GM12878 (cell line): ENCODE measurements at regions not wholly inside any gene's neighbourhood (a gene's known extent, or its start where the extent isn't known, plus 50 kb on each side); places are given as distances from the start of the nearest gene placed in this dataset.

ENCODE experiments used
- CTCF ChIP-seq, 3 experiments: IDR thresholded peaks in 2 of 3; conservative IDR thresholded peaks in 1 of 3; 2 replicates each; pipeline ENCODE4 v1.5.1; 2011; ENCODE audit warnings: low read depth in 3 of 3, low read length in 3 of 3, mild to moderate bottlenecking in 3 of 3, control low read depth in 2 of 3, moderate library complexity in 2 of 3, inconsistent platforms in 1 of 3, mixed read lengths in 1 of 3; ENCODE audit not compliant: control insufficient read depth in 2 of 3, insufficient read depth in 1 of 3; ENCODE audit errors: extremely low read depth in 1 of 3
- POLR2AphosphoS5 ChIP-seq: IDR thresholded peaks from 2 replicates; pipeline ENCODE4 v1.6.1; 2011; ENCODE audit warnings: mild to moderate bottlenecking, low read length, inconsistent platforms
- RCOR1 ChIP-seq: conservative IDR thresholded peaks from 2 replicates; pipeline ENCODE4 v1.6.1; 2012; ENCODE audit warnings: low read depth, low read length, improper control_type of control experiment
- SMAD1 ChIP-seq: fragments of 450-650 bp; IDR thresholded peaks from 2 replicates; pipeline ENCODE4 v1.6.1; 2018; ENCODE audit warnings: mild to moderate bottlenecking, low read depth; ENCODE audit not compliant: partially characterized antibody

- TF ChIP-seq CTCF (IDR thresholded peaks at IDR 0.05 in 2 of 3, conservative IDR thresholded peaks at IDR 0.05 in 1 of 3; ENCODE audit: control insufficient read depth in 2 of 3, extremely low read depth in 1 of 3, insufficient read depth in 1 of 3, low read depth in 3 of 3, low read length in 3 of 3) (no peak), RCOR1 (no peak), SMAD1 (no peak), POLR2AphosphoS5 (no peak)
Measured at GRCh38 chr1:79551321-79551720, 544.8 kb upstream of the ADGRL4 start.
